GM20000 (cell line): ENCODE measurements at regions not wholly inside any gene's neighbourhood (a gene's known extent, or its start where the extent isn't known, plus 50 kb on each side); places are given as distances from the start of the nearest gene placed in this dataset.

ENCODE experiments used
- DNase-seq: peaks from one replicate; pipeline ENCODE4 v3.0.0; 2012; ENCODE audit warnings: low spot score
- CTCF ChIP-seq: IDR thresholded peaks from 2 replicates; pipeline ENCODE4 v1.5.1; 2012; ENCODE audit warnings: mild to moderate bottlenecking, control low read depth; ENCODE audit errors: extremely low read depth, missing control alignments

DNA sequence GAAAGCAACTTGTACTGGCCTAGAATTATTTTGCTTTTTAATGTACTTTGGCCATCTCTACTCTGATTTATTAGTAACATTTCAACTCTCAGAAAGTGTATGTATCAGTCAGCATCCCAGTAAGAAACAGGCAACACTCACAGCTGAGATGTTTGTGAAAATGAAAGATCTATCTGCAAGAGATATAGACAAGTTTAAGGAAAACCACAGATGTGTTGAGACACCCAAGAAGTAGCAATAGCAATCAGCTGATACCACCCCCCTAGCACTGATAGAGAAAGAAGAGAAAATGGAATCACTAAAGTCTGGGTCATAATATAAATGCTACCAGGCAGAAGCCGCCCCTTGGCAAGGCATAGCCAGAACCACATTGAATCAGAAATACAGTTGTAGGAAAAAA is 372.0 kb downstream of the ARAP2 start:
- TF ChIP-seq CTCF, result no peak
- DNase-seq, result no peak

GRCh38 chr4:35879479-35879878 is 364.8 kb downstream of the ARAP2 start:
- DNase-seq, result no peak
- no peak for TF ChIP-seq CTCF

DNA sequence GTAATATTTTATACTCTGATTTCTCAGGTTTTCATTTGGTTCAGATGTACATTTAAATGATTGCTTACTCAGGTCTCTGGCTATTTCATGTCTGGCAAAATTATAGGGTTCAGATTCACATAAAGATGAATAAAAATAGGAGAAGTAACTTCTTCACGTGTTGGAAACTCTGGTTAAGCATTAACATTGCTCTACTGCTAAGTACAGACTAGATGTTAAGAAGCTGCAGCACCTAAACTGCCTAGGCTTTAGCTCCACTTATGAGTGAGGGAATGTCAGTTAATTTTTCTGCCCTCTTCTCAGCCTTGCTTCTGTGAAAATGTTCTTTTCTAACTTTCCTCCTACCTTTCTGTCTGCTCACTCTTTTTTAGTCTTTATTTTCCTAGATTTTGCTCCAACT is 361.2 kb downstream of the ARAP2 start:
- TF ChIP-seq CTCF, result no peak
- DNase-seq, result no peak

DNA sequence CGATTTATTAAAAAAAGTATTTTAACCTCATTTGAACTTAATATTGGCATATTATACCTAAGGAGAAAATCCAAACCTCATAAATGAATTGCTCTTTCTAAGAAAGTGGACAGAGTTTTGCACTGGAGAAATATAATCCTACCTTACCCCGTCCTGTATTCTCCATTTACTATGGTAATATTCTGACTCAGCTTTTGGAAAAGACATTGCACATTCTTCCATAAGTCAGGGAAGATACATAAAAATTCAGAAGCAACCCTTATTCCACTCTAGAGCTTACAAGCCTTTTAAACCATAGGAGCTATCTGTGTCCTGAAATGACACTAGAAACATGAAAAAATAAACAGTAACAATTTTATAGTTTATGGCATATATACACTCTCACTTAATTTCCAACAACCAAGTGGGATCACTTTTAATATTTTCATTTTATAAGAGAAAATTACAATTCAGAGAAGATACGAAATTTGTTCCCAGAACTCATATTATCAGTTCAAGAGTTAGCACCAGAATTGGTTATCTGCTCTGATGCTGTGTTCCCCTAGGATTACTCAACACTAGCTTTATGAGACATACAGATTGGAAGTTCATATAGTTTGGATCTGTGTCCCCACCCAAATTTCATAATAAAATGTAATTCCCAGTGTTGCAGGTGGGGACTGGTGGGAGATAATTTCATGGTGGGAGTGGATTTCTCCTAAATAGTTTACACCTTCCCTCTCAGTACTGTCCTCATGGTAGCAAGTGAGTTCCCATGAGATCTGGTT is 359.4 kb downstream of the ARAP2 start:
- no peak for TF ChIP-seq CTCF
- no peak for DNase-seq

GRCh38 chr4:35897808-35898207 is 346.5 kb downstream of the ARAP2 start:
- DNase-seq, result no peak
- no peak for TF ChIP-seq CTCF

DNA sequence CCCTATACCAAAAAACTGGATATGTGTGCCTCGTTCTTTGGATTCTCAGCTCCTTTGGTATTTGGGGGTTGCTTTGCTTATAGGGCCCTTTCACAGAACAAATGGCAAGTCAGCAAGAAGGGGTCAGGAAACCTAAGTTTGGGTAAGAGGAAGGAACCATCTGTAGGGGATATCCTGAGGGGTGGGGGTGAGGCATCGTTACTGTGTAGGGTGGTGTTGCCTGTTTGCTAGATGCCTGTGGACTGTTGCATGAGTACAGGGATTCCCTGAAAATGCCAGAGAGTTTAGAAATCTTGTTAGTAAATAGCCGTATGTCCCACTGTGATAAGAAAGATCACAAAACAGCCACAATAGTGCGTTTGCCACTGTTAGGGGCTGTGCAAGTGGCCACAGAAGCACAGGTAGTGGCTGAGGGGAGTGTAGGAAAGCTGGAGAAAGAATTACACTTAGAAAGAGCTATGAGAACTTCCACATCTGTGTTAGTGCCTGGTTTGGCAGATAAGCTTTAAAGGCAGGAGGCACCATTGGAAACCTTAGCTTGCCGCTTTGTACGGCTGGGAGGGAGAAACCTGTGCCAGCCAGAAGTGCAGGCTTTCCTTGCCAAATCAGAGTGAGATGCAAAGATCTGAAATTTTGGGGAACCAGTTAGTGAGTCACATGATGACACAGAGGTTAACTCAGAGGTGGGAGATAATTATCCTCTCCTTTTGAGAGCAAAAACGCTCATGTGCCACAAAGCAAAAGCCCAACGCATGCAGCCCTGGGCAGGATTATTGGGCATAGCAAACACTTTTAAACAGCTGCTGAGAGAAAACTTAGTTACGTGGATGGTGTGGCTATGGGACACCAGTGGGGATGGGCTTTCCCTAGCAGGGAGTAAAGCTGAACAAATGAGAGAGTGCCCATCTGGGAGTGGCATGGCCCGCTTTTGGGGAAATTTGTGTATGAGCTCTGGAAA is 343.7 kb downstream of the ARAP2 start:
- no peak for TF ChIP-seq CTCF
- no peak for DNase-seq

DNA sequence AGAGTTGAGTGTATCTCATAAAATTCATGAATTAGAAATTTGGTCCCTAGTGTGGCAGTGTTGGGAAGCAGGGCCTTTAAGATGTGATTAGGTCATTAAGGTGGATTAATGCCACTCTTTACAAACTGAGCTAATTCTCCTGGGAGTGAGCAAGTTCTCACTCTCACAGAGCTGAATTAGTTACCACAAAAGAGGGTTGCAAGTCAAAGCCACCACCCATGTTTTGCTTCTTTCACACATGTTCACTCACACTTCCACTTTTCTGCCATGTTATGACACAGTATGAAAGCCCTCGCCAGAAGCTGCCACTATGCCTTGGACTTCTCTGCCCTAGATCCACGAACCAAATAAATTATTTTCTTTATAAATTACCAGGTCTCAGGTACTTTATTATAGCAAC is 332.1 kb downstream of the ARAP2 start:
- no peak for DNase-seq
- no peak for TF ChIP-seq CTCF
